Endothelial cell of umbilical vein (primary cell): ENCODE measurements at regions not wholly inside any gene's neighbourhood (a gene's known extent, or its start where the extent isn't known, plus 50 kb on each side); places are given as distances from the start of the nearest gene placed in this dataset.

Experiments used
- EZH2 ChIP-seq: IDR thresholded peaks from 2 replicates; pipeline ENCODE4 v1.6.1; 2012; ENCODE audit warnings: borderline replicate concordance, low read depth, mild to moderate bottlenecking, moderate library complexity, low read length, inconsistent platforms; ENCODE audit not compliant: severe bottlenecking
- FOS ChIP-seq: IDR thresholded peaks from 2 replicates; pipeline ENCODE4 v1.6.1; 2011; ENCODE audit warnings: mild to moderate bottlenecking, low read length, moderate library complexity, borderline replicate concordance; ENCODE audit not compliant: insufficient read depth
- GATA2 ChIP-seq: IDR thresholded peaks from 2 replicates; pipeline ENCODE4 v1.7.0; 2011; ENCODE audit warnings: low read depth, mild to moderate bottlenecking, moderate library complexity, mixed read lengths, low read length; ENCODE audit not compliant: insufficient read length, insufficient read depth
- MYC ChIP-seq: IDR thresholded peaks from one replicate; pipeline ENCODE4 v1.6.1; 2011; ENCODE audit warnings: mild to moderate bottlenecking, low read depth, low read length
- POLR2A ChIP-seq: IDR thresholded peaks from 2 replicates; pipeline ENCODE4 v1.6.1; 2012; ENCODE audit warnings: low read depth, mild to moderate bottlenecking, control low read depth, low read length
- POLR2AphosphoS5 ChIP-seq: IDR thresholded peaks from 2 replicates; pipeline ENCODE4 v1.6.1; 2012; ENCODE audit warnings: low read depth, mild to moderate bottlenecking, control low read depth, low read length, moderate library complexity; ENCODE audit not compliant: insufficient read depth
- TF ChIP-seq, protein P1 (sequence below), 2 donors: IDR thresholded peaks; 1 replicate in 1 of 2; 2 replicates in 1 of 2; pipeline ENCODE4 v1.5.1; 2011; ENCODE audit warnings: low read length in 2 of 2, mild to moderate bottlenecking in 2 of 2, moderate library complexity in 2 of 2, control low read depth in 1 of 2, inconsistent platforms in 1 of 2, low read depth in 1 of 2; ENCODE audit not compliant: insufficient read depth in 1 of 2; ENCODE audit errors: extremely low read depth in 1 of 2
- TF ChIP-seq, protein P2 (sequence below): IDR thresholded peaks from 2 replicates; pipeline ENCODE4 v1.6.1; 2011; ENCODE audit not compliant: insufficient read depth, insufficient read length

- TF ChIP-seq, protein P1, sequence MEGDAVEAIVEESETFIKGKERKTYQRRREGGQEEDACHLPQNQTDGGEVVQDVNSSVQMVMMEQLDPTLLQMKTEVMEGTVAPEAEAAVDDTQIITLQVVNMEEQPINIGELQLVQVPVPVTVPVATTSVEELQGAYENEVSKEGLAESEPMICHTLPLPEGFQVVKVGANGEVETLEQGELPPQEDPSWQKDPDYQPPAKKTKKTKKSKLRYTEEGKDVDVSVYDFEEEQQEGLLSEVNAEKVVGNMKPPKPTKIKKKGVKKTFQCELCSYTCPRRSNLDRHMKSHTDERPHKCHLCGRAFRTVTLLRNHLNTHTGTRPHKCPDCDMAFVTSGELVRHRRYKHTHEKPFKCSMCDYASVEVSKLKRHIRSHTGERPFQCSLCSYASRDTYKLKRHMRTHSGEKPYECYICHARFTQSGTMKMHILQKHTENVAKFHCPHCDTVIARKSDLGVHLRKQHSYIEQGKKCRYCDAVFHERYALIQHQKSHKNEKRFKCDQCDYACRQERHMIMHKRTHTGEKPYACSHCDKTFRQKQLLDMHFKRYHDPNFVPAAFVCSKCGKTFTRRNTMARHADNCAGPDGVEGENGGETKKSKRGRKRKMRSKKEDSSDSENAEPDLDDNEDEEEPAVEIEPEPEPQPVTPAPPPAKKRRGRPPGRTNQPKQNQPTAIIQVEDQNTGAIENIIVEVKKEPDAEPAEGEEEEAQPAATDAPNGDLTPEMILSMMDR (IDR thresholded peaks at IDR 0.05; ENCODE audit: extremely low read depth in 1 of 2, insufficient read depth in 1 of 2, low read depth in 1 of 2, low read length in 2 of 2): no peak
- TF ChIP-seq POLR2A: no peak
- no peak for TF ChIP-seq EZH2
- TF ChIP-seq FOS: no peak
- TF ChIP-seq POLR2AphosphoS5: no peak
- TF ChIP-seq GATA2: no peak
- TF ChIP-seq, protein P2, sequence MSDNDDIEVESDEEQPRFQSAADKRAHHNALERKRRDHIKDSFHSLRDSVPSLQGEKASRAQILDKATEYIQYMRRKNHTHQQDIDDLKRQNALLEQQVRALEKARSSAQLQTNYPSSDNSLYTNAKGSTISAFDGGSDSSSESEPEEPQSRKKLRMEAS: no peak
- TF ChIP-seq MYC: no peak
These were observed 198.0 kb upstream of the PDGFD start for GRCh38 chr11:104361975-104362374.
